Fibroblast of villous mesenchyme (primary cell): ENCODE measurements at regions not wholly inside any gene's neighbourhood (a gene's known extent, or its start where the extent isn't known, plus 50 kb on each side); places are given as distances from the start of the nearest gene placed in this dataset.

ENCODE experiments used
- DNase-seq: peaks from one replicate; pipeline ENCODE4 v3.0.0-alpha.2; 2010; ENCODE audit warnings: low read depth
- H3K4me3 ChIP-seq: 2 replicates; pipeline ENCODE4 v1.5.1; 2011; ENCODE audit warnings: low read depth, mild to moderate bottlenecking, low read length
- CTCF ChIP-seq: IDR thresholded peaks from 2 replicates; pipeline ENCODE4 v1.5.1; 2012; ENCODE audit warnings: low read depth, mild to moderate bottlenecking, low read length; ENCODE audit not compliant: insufficient read depth

- DNase-seq: no peak
- no peak for TF ChIP-seq CTCF
- H3K4me3 ChIP-seq: no peak overlapping the region
Observed at GRCh38 chr12:76223869-76224268, 124.3 kb downstream of the BBS10 start.

GRCh38 chr12:76220980-76221379 lies 127.2 kb downstream of the BBS10 start:
- no peak overlapping the region for H3K4me3 ChIP-seq
- no peak for DNase-seq
- no peak for TF ChIP-seq CTCF

GRCh38 chr12:76219806-76220205 lies 128.4 kb downstream of the BBS10 start:
- no peak for TF ChIP-seq CTCF
- no peak for DNase-seq

GRCh38 chr12:76216585-76217472 lies 131.4 kb downstream of the BBS10 start:
- H3K4me3 ChIP-seq: no peak overlapping the region
- no peak for TF ChIP-seq CTCF
- no peak for DNase-seq

More at GRCh38 chr12:76219806-76220205, 128.4 kb downstream of the BBS10 start:
- H3K4me3 ChIP-seq: no peak overlapping the region

GRCh38 chr12:76208129-76208528 lies 123.6 kb upstream of the NAP1L1 start:
- DNase-seq: no peak
- H3K4me3 ChIP-seq: no peak overlapping the region
- no peak for TF ChIP-seq CTCF

- TF ChIP-seq CTCF: no peak
- no peak for DNase-seq
- no peak overlapping the region for H3K4me3 ChIP-seq
Observed at GRCh38 chr12:76206677-76207072, 122.2 kb upstream of the NAP1L1 start.
